ENCODE measurements at regions not wholly inside any gene's neighbourhood (a gene's known extent, or its start where the extent isn't known, plus 50 kb on each side); places are given as distances from the start of the nearest gene placed in this dataset.

GRCh38 chr4:53813998-53814397, 222.7 kb upstream of the LNX1 start:
- no peak for TF ChIP-seq CTCF (IDR thresholded peaks at IDR 0.05)
- TF ChIP-seq POLR2A (IDR thresholded peaks at IDR 0.05) = no peak
- no peak for TF ChIP-seq EP300 (IDR thresholded peaks at IDR 0.05)

All from tibial nerve (tissue), 4 donors.